SK-N-SH treated with all-trans-retinoic acid at 6 μM for 48 hours (cell line): ENCODE measurements at regions not wholly inside any gene's neighbourhood (a gene's known extent, or its start where the extent isn't known, plus 50 kb on each side); places are given as distances from the start of the nearest gene placed in this dataset.

Experiments
- ATAC-seq: fragments of 200-7000 bp; cut with Tn5 transposase; 3 replicates; pipeline ENCODE4 v1.9.1; 2020; ENCODE audit warnings: mild to moderate bottlenecking, moderate library complexity
- ARNTL ChIP-seq: fragments of 450-650 bp; formaldehyde crosslinking; IDR thresholded peaks from 2 replicates; pipeline ENCODE4 v1.5.0; 2020; ENCODE audit warnings: low read depth, mild to moderate bottlenecking, moderate library complexity, borderline replicate concordance
- BACH2 ChIP-seq: fragments of 250-450 bp; sonication (Bioruptor Pico); IDR thresholded peaks from 2 replicates; pipeline ENCODE4 v1.9.0; 2021; ENCODE audit warnings: mild to moderate bottlenecking, borderline replicate concordance
- CREB5 ChIP-seq: fragments of 250-450 bp; sonication (Bioruptor Pico); IDR thresholded peaks from 2 replicates; pipeline ENCODE4 v1.5.1; 2020; ENCODE audit warnings: low read depth, mild to moderate bottlenecking, moderate library complexity
- CSDC2 ChIP-seq: fragments of 250-450 bp; sonication (Bioruptor Pico); IDR thresholded peaks from 2 replicates; pipeline ENCODE4 v1.5.0; 2020; ENCODE audit warnings: mild to moderate bottlenecking, moderate library complexity
- CSRNP3 ChIP-seq: fragments of 250-450 bp; sonication (Bioruptor Pico); IDR thresholded peaks from 2 replicates; pipeline ENCODE4 v1.5.1; 2021; ENCODE audit warnings: mild to moderate bottlenecking, moderate library complexity
- ESRRG ChIP-seq: fragments of 250-450 bp; sonication (Bioruptor Pico); IDR thresholded peaks from 2 replicates; pipeline ENCODE4 v1.6.1; 2021; ENCODE audit warnings: mild to moderate bottlenecking
- GLIS3 ChIP-seq: fragments of 250-450 bp; sonication (Bioruptor Pico); IDR thresholded peaks from 2 replicates; pipeline ENCODE4 v1.5.0; 2020; ENCODE audit warnings: mild to moderate bottlenecking, moderate library complexity
- OSR1 ChIP-seq: fragments of 250-450 bp; sonication (Bioruptor Pico); IDR thresholded peaks from 2 replicates; pipeline ENCODE4 v1.8.0; 2022; ENCODE audit warnings: moderate library complexity, mild to moderate bottlenecking, inconsistent platforms
- PATZ1 ChIP-seq: fragments of 250-450 bp; sonication (Bioruptor Pico); IDR thresholded peaks from 2 replicates; pipeline ENCODE4 v1.8.0; 2020; ENCODE audit warnings: mild to moderate bottlenecking, moderate library complexity, borderline replicate concordance
- POU6F1 ChIP-seq: fragments of 250-450 bp; sonication (Bioruptor Pico); IDR thresholded peaks from 2 replicates; pipeline ENCODE4 v1.8.0; 2021; ENCODE audit warnings: low read depth, mild to moderate bottlenecking, moderate library complexity, borderline replicate concordance
- PPARA ChIP-seq: fragments of 250-450 bp; sonication (Bioruptor Pico); IDR thresholded peaks from 2 replicates; pipeline ENCODE4 v1.5.0; 2020; ENCODE audit warnings: mild to moderate bottlenecking, borderline replicate concordance
- RARB ChIP-seq: fragments of 250-450 bp; sonication (Bioruptor Pico); IDR thresholded peaks from 2 replicates; pipeline ENCODE4 v1.8.0; 2021; ENCODE audit warnings: mild to moderate bottlenecking, moderate library complexity
- SNAI2 ChIP-seq: fragments of 250-450 bp; sonication (Bioruptor Pico); IDR thresholded peaks from 2 replicates; pipeline ENCODE4 v1.5.0; 2020; ENCODE audit warnings: mild to moderate bottlenecking, moderate library complexity
- TCF4 ChIP-seq: fragments of 250-450 bp; sonication (Bioruptor Pico); IDR thresholded peaks from 2 replicates; pipeline ENCODE4 v1.8.0; 2021; ENCODE audit warnings: mild to moderate bottlenecking, moderate library complexity, borderline replicate concordance
- TOX ChIP-seq: fragments of 250-450 bp; sonication (Bioruptor Pico); IDR thresholded peaks from 2 replicates; pipeline ENCODE4 v1.8.0; 2021; ENCODE audit warnings: mild to moderate bottlenecking, moderate library complexity, borderline replicate concordance
- ZC3H10 ChIP-seq: fragments of 250-450 bp; sonication (Bioruptor Pico); IDR thresholded peaks from 2 replicates; pipeline ENCODE4 v1.5.1; 2021; ENCODE audit warnings: mild to moderate bottlenecking, moderate library complexity
- ZFP3 ChIP-seq: fragments of 250-450 bp; sonication (Bioruptor Pico); IDR thresholded peaks from 2 replicates; pipeline ENCODE4 v1.5.0; 2020; ENCODE audit warnings: mild to moderate bottlenecking, moderate library complexity
- ZFP30 ChIP-seq: fragments of 450-650 bp; formaldehyde crosslinking; IDR thresholded peaks from 2 replicates; pipeline ENCODE4 v1.5.0; 2022; ENCODE audit warnings: mild to moderate bottlenecking, moderate library complexity
- ZNF565 ChIP-seq: fragments of 450-650 bp; formaldehyde crosslinking; conservative IDR thresholded peaks from 2 replicates; pipeline ENCODE4 v1.5.0; 2020; ENCODE audit warnings: low read depth, mild to moderate bottlenecking, moderate library complexity
- ZNF70 ChIP-seq: fragments of 450-650 bp; formaldehyde crosslinking; IDR thresholded peaks from 2 replicates; pipeline ENCODE4 v1.5.0; 2020; ENCODE audit warnings: mild to moderate bottlenecking, moderate library complexity
- ZNF8 ChIP-seq: fragments of 450-650 bp; formaldehyde crosslinking; IDR thresholded peaks from 2 replicates; pipeline ENCODE4 v1.5.0; 2020; ENCODE audit warnings: mild to moderate bottlenecking, moderate library complexity
- TF ChIP-seq, protein P1 (sequence below): fragments of 250-450 bp; sonication (Bioruptor Pico); IDR thresholded peaks from 2 replicates; pipeline ENCODE4 v1.5.0; 2020; ENCODE audit warnings: mild to moderate bottlenecking, moderate library complexity

DNA sequence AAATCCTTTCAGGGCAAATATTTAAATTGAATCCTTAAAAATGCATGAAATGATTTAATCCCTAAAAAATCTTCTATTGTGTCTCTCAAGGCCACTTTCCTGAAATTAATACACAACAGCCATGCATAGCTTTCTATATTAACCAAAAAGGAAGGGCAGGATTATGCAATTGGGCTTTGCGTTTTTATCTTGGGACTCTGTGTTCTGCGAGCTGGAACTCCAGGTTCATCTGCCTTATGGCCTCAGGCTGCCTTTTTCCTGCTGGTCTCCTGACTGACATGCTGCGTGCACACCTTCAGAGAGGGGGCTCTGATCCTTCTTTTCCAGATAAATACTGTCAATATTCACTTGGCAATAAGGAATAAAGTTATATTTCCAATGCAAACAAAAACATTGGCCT lies 141.7 kb upstream of the GRIA4 start:
- no peak for TF ChIP-seq ZFP3 (CRISPR knock-in tag)
- TF ChIP-seq ARNTL (CRISPR knock-in tag) = no peak
- TF ChIP-seq, protein P1, sequence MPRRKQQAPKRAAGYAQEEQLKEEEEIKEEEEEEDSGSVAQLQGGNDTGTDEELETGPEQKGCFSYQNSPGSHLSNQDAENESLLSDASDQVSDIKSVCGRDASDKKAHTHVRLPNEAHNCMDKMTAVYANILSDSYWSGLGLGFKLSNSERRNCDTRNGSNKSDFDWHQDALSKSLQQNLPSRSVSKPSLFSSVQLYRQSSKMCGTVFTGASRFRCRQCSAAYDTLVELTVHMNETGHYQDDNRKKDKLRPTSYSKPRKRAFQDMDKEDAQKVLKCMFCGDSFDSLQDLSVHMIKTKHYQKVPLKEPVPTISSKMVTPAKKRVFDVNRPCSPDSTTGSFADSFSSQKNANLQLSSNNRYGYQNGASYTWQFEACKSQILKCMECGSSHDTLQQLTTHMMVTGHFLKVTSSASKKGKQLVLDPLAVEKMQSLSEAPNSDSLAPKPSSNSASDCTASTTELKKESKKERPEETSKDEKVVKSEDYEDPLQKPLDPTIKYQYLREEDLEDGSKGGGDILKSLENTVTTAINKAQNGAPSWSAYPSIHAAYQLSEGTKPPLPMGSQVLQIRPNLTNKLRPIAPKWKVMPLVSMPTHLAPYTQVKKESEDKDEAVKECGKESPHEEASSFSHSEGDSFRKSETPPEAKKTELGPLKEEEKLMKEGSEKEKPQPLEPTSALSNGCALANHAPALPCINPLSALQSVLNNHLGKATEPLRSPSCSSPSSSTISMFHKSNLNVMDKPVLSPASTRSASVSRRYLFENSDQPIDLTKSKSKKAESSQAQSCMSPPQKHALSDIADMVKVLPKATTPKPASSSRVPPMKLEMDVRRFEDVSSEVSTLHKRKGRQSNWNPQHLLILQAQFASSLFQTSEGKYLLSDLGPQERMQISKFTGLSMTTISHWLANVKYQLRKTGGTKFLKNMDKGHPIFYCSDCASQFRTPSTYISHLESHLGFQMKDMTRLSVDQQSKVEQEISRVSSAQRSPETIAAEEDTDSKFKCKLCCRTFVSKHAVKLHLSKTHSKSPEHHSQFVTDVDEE (CRISPR knock-in tag) = no peak
- no peak for TF ChIP-seq ZNF565 (CRISPR knock-in tag)
- no peak for TF ChIP-seq TOX (CRISPR knock-in tag)
- TF ChIP-seq GLIS3 (CRISPR knock-in tag) = no peak
- no peak for TF ChIP-seq ZFP30 (CRISPR knock-in tag)
- no peak for TF ChIP-seq OSR1
- no peak for TF ChIP-seq BACH2 (CRISPR knock-in tag)
- TF ChIP-seq ZNF70 (CRISPR knock-in tag) = no peak
- TF ChIP-seq ZC3H10 (CRISPR knock-in tag) = no peak
- TF ChIP-seq CSDC2 (CRISPR knock-in tag) = no peak
- TF ChIP-seq RARB (CRISPR knock-in tag) = no peak
- no peak for TF ChIP-seq ESRRG (CRISPR knock-in tag)
- TF ChIP-seq SNAI2 = no peak
- TF ChIP-seq, all 23 proteins: peak for 0
- no peak for ATAC-seq

- no peak; the same call in 2 of the 3 replicates for ATAC-seq
- TF ChIP-seq POU6F1 (CRISPR knock-in tag) = no peak
- TF ChIP-seq ESRRG (CRISPR knock-in tag) = no peak
- TF ChIP-seq, protein P1 (CRISPR knock-in tag) = no peak
- no peak for TF ChIP-seq TCF4 (CRISPR knock-in tag)
- TF ChIP-seq CREB5 (CRISPR knock-in tag) = no peak
- no peak for TF ChIP-seq PPARA (CRISPR knock-in tag)
- TF ChIP-seq ZNF8 (CRISPR knock-in tag) = no peak
- no peak for TF ChIP-seq ZNF70 (CRISPR knock-in tag)
- TF ChIP-seq ZC3H10 (CRISPR knock-in tag) = no peak
Observed at GRCh38 chr11:105466582-105467228, 143.2 kb upstream of the GRIA4 start.

- no peak for ATAC-seq
- TF ChIP-seq BACH2 (CRISPR knock-in tag) (no peak), PPARA (CRISPR knock-in tag) (no peak), POU6F1 (CRISPR knock-in tag) (no peak), ARNTL (CRISPR knock-in tag) (no peak), CREB5 (CRISPR knock-in tag) (no peak), CSRNP3 (CRISPR knock-in tag) (no peak), TCF4 (CRISPR knock-in tag) (no peak), PATZ1 (no peak)
Observed at GRCh38 chr11:105458071-105458470, 151.8 kb upstream of the GRIA4 start.
